ENCODE measurements at regions not wholly inside any gene's neighbourhood (a gene's known extent, or its start where the extent isn't known, plus 50 kb on each side); places are given as distances from the start of the nearest gene placed in this dataset.
"Not testable (repeated sequence)": the region's sequence is repeated elsewhere in the genome, so short reads cannot be mapped to it uniquely, and the experiment has no call there.

DNA sequence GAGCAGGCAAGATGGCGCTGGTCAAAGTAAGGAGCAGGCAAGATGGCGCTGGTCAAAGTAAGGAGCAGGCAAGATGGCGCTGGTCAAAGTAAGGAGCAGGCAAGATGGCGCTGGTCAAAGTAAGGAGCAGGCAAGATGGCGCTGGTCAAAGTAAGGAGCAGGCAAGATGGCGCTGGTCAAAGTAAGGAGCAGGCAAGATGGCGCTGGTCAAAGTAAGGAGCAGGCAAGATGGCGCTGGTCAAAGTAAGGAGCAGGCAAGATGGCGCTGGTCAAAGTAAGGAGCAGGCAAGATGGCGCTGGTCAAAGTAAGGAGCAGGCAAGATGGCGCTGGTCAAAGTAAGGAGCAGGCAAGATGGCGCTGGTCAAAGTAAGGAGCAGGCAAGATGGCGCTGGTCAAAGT, 382.7 kb downstream of the GLRX3 start:
- not testable (repeated sequence) for ATAC-seq

- ATAC-seq = no peak
These were observed 383.6 kb downstream of the GLRX3 start for GRCh38 chr10:130519791-130520190.

GRCh38 chr10:130531312-130531711, 395.1 kb downstream of the GLRX3 start:
- no peak for ATAC-seq

DNA sequence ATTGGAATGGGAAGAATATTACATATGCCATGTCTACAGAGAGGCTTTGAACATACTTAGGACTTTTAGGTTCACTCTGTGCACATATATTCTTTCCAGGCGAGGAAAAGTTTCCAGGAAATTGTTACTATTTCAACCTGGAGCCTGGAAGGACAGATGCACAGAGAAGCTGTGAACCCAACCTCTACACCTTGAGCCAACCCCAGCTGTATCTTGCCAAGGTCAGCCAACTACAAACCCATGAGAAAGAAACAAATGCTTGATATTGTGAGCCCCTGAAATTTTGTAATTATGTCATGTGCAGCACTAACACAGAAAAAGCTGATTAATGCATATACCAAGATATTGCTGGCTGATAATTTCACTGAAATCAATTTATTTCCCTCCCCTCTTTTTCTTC, 404.9 kb downstream of the GLRX3 start:
- ATAC-seq = no peak

GRCh38 chr10:130542761-130543160, 406.6 kb downstream of the GLRX3 start:
- ATAC-seq = no peak

DNA sequence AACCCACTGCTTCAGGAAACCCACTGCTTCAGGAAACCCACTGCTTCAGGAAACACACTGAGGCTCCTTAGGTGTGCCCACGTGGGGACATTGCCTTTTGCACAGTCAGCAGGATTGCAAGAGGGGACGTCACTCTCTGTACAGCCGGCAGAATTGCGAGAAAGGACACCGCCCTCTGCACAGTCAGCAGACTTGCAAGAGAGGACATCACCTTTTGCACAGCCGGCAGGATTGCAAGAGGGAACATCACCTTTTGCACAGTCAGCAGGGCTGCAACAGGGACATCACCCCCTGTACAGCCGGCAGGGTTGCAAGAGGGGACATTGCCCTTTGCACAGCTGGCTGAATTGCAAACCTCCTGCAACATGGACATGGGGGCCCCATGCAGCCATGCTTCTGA, 407.6 kb downstream of the GLRX3 start:
- no peak for ATAC-seq

DNA sequence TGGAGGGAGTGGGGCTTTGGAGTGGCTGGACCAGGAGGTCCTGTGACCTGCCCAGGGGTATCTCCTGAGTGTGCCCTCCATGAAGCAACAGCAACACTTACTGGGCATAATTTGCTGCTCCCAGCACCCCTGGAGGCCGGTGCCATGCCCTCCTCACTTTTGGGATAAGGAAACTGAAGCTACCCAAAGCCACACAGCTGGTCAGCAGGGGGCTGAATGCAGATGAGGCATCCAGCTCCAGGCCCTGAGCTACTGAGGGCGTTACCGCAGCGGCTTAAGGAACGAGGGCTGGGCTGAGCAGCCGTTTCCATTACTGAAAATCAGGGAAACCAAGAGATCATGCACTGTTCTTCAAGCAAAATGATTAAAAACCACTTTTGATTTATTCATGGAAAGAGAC, 408.9 kb downstream of the GLRX3 start:
- no peak for ATAC-seq

GRCh38 chr10:130545697-130546096, 409.5 kb downstream of the GLRX3 start:
- ATAC-seq = no peak

- ATAC-seq = no peak
These were observed 410.6 kb downstream of the GLRX3 start for GRCh38 chr10:130546841-130547240.

DNA sequence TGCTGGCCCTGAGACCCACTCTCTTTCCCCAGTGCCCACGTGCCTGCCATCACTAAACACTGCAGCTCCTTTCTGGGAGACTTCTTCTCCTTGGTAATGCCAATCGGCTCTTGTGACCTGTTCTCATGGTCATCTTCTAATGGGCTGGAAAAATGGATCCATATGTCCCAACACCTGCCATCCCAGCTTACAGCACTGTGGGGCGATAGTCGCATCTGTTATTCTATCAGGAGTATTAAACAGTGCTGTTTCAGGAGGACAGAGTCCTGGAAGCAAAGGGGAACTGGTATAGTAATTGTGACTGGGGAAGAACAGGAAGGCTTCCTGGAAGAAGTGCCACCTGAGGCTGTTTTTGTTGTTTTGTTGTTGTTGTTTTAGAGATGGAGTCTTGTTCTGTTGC, 411.2 kb downstream of the GLRX3 start:
- no peak for ATAC-seq

DNA sequence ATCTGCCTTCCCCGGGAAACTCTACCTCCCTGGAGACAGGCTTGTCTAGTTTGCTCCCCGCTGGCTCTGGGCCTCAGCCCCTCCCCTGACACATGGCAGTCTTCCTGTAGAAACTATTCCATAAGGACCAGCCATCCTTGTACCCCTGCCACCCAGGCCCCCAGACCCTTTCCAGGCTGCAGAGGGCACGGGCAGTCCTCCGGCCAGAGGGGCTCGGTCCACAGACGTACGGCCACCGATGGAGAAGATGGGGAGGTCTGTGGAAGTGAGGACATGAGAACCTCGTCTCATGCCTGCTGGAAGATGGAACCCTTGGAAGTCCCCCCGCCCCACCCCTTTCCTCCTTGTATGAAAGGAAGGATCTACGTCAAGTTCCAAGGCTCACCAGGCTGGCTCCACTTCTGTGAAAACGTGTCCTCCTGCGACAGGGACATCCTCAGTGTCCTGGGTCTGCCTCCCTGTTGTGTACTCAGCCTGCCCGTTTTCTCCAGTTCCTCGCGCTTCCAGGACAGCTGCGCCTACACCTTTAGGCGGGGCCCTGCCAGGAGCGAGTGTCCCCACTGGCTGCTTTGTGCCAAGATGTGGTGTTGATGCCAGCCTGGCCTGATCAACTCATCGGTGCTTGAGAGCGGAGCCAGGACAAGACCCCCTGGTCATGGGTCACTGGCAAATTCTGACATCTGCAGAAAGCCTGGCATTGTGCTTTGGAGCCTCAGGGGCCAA, 414.9 kb downstream of the GLRX3 start:
- ATAC-seq = no peak

DNA sequence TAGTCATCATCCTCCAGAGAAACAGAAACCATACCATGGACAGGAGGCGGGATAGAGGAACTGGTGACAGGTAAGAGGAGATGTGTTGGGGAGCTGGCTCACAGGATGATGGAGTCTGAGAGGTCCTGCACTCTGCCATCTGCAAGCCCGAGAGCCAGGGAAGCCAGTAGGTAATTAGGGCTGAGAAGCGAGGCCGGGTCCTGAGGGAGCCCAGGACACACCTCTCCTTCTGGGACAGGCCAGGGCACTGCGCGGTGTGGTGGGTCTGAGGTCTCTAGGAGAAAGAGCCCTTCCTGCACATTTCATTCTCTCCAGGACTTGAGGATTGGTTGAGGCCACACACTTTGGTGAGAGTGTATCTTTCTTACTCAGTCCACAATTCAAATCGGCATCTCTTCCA, 415.5 kb downstream of the GLRX3 start:
- ATAC-seq = no peak

- ATAC-seq = no peak
These were observed 417.6 kb downstream of the GLRX3 start for GRCh38 chr10:130553826-130554225.

DNA sequence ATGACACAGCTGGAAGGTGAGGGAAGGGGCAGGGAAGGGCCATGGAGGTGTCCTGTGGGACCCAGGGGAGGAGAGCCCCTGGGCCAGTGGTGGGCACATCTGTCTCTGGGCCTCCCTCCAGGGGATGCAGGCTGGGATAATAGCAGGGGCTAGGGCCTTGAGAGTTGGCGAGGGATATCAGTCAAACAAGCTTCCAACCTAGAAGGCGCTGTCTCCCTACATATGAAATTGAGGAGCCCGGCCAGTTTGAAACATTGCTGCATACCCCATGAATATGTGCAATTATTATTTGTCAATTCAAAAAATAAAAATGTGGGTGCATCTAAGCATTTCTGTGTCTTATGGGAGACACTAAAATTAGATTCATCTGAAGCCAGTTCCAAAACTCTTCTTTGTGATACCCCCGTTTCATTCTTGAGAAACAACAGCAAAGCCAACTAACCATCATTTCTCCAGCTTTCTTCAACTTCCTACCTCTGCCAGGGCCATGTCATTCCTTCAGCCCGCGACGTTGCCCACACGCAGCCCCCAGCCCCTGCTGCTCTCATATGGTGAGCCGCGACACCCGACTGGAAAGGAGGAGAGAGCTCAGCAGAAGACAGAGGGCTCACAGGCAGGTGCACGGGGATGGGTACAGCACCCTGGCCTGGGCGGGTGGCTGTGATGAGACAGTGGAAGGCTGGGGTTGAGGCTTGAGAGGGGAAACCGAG, 418.7 kb downstream of the GLRX3 start:
- no peak for ATAC-seq

GRCh38 chr10:130555411-130555750, 419.2 kb downstream of the GLRX3 start:
- ATAC-seq = no peak

- no peak for ATAC-seq
These were observed 421.1 kb downstream of the GLRX3 start for GRCh38 chr10:130557181-130557845.

GRCh38 chr10:130558746-130559546, 422.8 kb downstream of the GLRX3 start:
- ATAC-seq = no peak

- ATAC-seq = no peak
These were observed 423.3 kb downstream of the GLRX3 start for GRCh38 chr10:130559547-130559880.

GRCh38 chr10:130560116-130560515, 423.9 kb downstream of the GLRX3 start:
- no peak for ATAC-seq

GRCh38 chr10:130560573-130560972, 424.4 kb downstream of the GLRX3 start:
- ATAC-seq = no peak

DNA sequence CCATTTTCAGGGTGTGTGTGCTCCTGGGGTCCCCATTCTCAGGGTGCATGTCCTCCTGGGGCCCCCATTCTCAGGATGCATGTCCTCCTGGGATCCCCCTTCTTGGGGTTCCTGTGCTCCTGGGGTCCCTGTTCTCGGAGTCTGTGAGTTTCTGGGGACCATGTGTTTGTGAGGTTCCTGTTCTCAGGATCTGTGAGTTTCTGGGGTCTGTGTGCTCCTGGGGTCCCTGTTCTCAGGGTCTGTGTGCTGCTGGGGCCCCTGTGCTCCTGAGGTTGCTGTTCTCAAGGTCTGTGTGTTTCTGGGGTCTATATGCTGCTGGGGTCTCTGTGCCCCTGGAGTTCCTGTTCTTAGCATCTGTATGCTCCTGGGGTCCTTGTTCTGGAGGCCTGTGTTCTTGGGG, 425.5 kb downstream of the GLRX3 start:
- ATAC-seq = no peak

DNA sequence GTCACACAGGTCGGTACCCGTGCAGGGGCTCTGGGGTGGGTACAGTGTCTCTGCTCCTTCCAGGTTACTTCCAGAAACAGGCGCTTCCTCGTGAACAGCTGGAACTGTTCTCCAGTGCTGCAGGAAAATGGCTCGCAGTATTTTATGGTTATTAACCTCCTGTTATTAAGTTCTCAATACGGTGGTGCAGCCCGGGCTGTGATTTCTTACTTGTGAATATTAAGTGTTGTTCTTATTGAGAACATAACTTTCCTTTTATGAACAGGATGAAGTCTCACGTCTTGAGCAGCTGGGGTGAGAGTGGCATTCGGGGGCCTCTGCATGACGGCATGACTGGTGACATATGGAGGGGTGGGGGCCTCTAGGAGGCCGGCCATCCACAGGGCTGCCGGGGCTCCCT, 430.8 kb downstream of the GLRX3 start:
- ATAC-seq = no peak

- no peak for ATAC-seq
These were observed 431.2 kb downstream of the GLRX3 start for GRCh38 chr10:130567436-130567835.

Measured in activated CD4-positive, CD25-positive, alpha-beta regulatory T cell treated with anti-CD3 and anti-CD28 coated beads, Interleukin-2, amount 50 U/mL, for 24 hours (primary cell).